Endothelial cell of umbilical vein (primary cell): ENCODE measurements at regions not wholly inside any gene's neighbourhood (a gene's known extent, or its start where the extent isn't known, plus 50 kb on each side); places are given as distances from the start of the nearest gene placed in this dataset.

Source experiments
- BruUV-seq: library from RNA; stranded (reverse); fragments of 400-500 nt; replicated peaks from 2 replicates; lab custom pipeline; 2021; lab: Mats Ljungman, UMichigan
- CTCF ChIA-PET: fragments of 300-600, 350-600 bp; sonication (Branson Sonifier 250); formaldehyde crosslinking; loops from one replicate; lab custom pipeline; 2021; ENCODE audit warnings: antibody characterized with exemption, inconsistent platforms; lab: Charles Lee
- POLR2A ChIA-PET: fragments of 300-600, 350-600 bp; sonication (Branson Sonifier 250); formaldehyde crosslinking; loops from one replicate; lab custom pipeline; 2021; ENCODE audit warnings: antibody characterized with exemption, inconsistent platforms; lab: Charles Lee
- DNase-seq: peaks from one replicate; pipeline ENCODE4 v3.0.0-alpha.2; 2011; ENCODE audit warnings: low read depth, low spot score
- FAIRE-seq: peaks from 2 replicates; lab custom pipeline; 2011; peaks lifted over from hg19 to GRCh38; lab: Jason Lieb, UNC
- H2AFZ ChIP-seq: 2 replicates; pipeline ENCODE4 v1.6.0; 2012; ENCODE audit warnings: low read depth, low read length, control low read depth, inconsistent platforms
- H3K27ac ChIP-seq: 2 replicates; pipeline ENCODE4 v1.5.1; 2011; ENCODE audit warnings: low read depth, mild to moderate bottlenecking, control low read depth, low read length, moderate library complexity; ENCODE audit not compliant: insufficient read depth
- H3K27me3 ChIP-seq, 2 experiments: 2 replicates each; pipeline versions ENCODE4 v1.6.0 to v1.6.1; 2011; ENCODE audit warnings: low read length in 2 of 2, mixed read lengths in 1 of 2; ENCODE audit not compliant: control insufficient read depth in 2 of 2, insufficient read depth in 2 of 2
- H3K36me3 ChIP-seq, 2 experiments: 2 replicates in 1 of 2; 3 replicates in 1 of 2; pipeline ENCODE4 v1.5.1; 2011; ENCODE audit warnings: low read length in 2 of 2, mild to moderate bottlenecking in 1 of 2, moderate library complexity in 1 of 2; ENCODE audit not compliant: control insufficient read depth in 2 of 2, insufficient read depth in 2 of 2; ENCODE audit errors: extremely low read depth in 1 of 2
- H3K4me1 ChIP-seq: 3 replicates; pipeline ENCODE4 v1.5.1; 2011; ENCODE audit warnings: mild to moderate bottlenecking, low read length; ENCODE audit not compliant: control insufficient read depth, insufficient read depth; ENCODE audit errors: extremely low read depth
- H3K4me2 ChIP-seq: 2 replicates; pipeline ENCODE4 v1.6.1; 2011; ENCODE audit warnings: low read length, control low read depth, mixed read lengths; ENCODE audit not compliant: insufficient read depth
- H3K4me3 ChIP-seq, 3 experiments: fragments of 200-600 bp in 1 of 3; sonication (generic), shearing (Covaris generic) in 1 of 3; replicated peaks in 1 of 3; 2 replicates each; pipeline ENCODE4 v1.5.1; 2011 to 2016; ENCODE audit warnings: control low read depth in 3 of 3, low read length in 3 of 3, mild to moderate bottlenecking in 2 of 3, inconsistent platforms in 1 of 3, low read depth in 1 of 3, moderate library complexity in 1 of 3; ENCODE audit not compliant: insufficient read depth in 1 of 3
- H3K79me2 ChIP-seq: 2 replicates; pipeline ENCODE4 v1.6.0; 2012; ENCODE audit warnings: low read length, inconsistent platforms; ENCODE audit not compliant: control insufficient read depth, insufficient read depth
- H3K9ac ChIP-seq: replicated peaks from 2 replicates; pipeline ENCODE3; 2011; ENCODE audit warnings: low read length, control low read depth; ENCODE audit not compliant: insufficient read depth; ENCODE audit errors: extremely low read depth
- H3K9me1 ChIP-seq: replicated peaks from 3 replicates; pipeline ENCODE4 v1.6.0; 2011; ENCODE audit warnings: mild to moderate bottlenecking, low read length; ENCODE audit not compliant: control insufficient read depth, insufficient read depth; ENCODE audit errors: extremely low read depth
- H3K9me3 ChIP-seq: replicated peaks from 2 replicates; pipeline ENCODE4 v1.5.1; 2012; ENCODE audit warnings: low read length, inconsistent platforms; ENCODE audit not compliant: control insufficient read depth, insufficient read depth
- H4K20me1 ChIP-seq: replicated peaks from 2 replicates; pipeline ENCODE3; 2011; ENCODE audit warnings: mild to moderate bottlenecking, low read length; ENCODE audit not compliant: control insufficient read depth, insufficient read depth; ENCODE audit errors: extremely low read depth
- CTCF ChIP-seq, 2 donors: IDR thresholded peaks; 1 replicate in 1 of 2; 2 replicates in 1 of 2; pipeline ENCODE4 v1.5.1; 2011; ENCODE audit warnings: low read length in 2 of 2, mild to moderate bottlenecking in 2 of 2, moderate library complexity in 2 of 2, control low read depth in 1 of 2, inconsistent platforms in 1 of 2, low read depth in 1 of 2; ENCODE audit not compliant: insufficient read depth in 1 of 2; ENCODE audit errors: extremely low read depth in 1 of 2
- EZH2 ChIP-seq: IDR thresholded peaks from 2 replicates; pipeline ENCODE4 v1.6.1; 2012; ENCODE audit warnings: borderline replicate concordance, low read depth, mild to moderate bottlenecking, moderate library complexity, low read length, inconsistent platforms; ENCODE audit not compliant: severe bottlenecking
- FOS ChIP-seq: IDR thresholded peaks from 2 replicates; pipeline ENCODE4 v1.6.1; 2011; ENCODE audit warnings: mild to moderate bottlenecking, low read length, moderate library complexity, borderline replicate concordance; ENCODE audit not compliant: insufficient read depth
- GATA2 ChIP-seq: IDR thresholded peaks from 2 replicates; pipeline ENCODE4 v1.7.0; 2011; ENCODE audit warnings: low read depth, mild to moderate bottlenecking, moderate library complexity, mixed read lengths, low read length; ENCODE audit not compliant: insufficient read length, insufficient read depth
- JUN ChIP-seq: IDR thresholded peaks from 2 replicates; pipeline ENCODE4 v1.6.1; 2011; ENCODE audit warnings: borderline replicate concordance, low read depth; ENCODE audit not compliant: insufficient read length, insufficient read depth
- MAX ChIP-seq: IDR thresholded peaks from 2 replicates; pipeline ENCODE4 v1.6.1; 2011; ENCODE audit not compliant: insufficient read depth, insufficient read length
- MYC ChIP-seq: IDR thresholded peaks from one replicate; pipeline ENCODE4 v1.6.1; 2011; ENCODE audit warnings: mild to moderate bottlenecking, low read depth, low read length
- POLR2A ChIP-seq: IDR thresholded peaks from 2 replicates; pipeline ENCODE4 v1.6.1; 2012; ENCODE audit warnings: low read depth, mild to moderate bottlenecking, control low read depth, low read length
- POLR2AphosphoS5 ChIP-seq: IDR thresholded peaks from 2 replicates; pipeline ENCODE4 v1.6.1; 2012; ENCODE audit warnings: low read depth, mild to moderate bottlenecking, control low read depth, low read length, moderate library complexity; ENCODE audit not compliant: insufficient read depth
- dilution Hi-C: fragments of 300-500 bp; cut with MboI; formaldehyde crosslinking; loops from one replicate; pipeline ENCODE4 v1.15.0; 2019; ENCODE audit warnings: low sequenced_read_pairs; ENCODE audit not compliant: extremely low pct_ligation_motif_present
- intact Hi-C: fragments of 100-400 bp; cut with micrococcal nuclease; formaldehyde crosslinking; loops from one replicate; pipeline ENCODE4 v1.10.0; 2022

DNA sequence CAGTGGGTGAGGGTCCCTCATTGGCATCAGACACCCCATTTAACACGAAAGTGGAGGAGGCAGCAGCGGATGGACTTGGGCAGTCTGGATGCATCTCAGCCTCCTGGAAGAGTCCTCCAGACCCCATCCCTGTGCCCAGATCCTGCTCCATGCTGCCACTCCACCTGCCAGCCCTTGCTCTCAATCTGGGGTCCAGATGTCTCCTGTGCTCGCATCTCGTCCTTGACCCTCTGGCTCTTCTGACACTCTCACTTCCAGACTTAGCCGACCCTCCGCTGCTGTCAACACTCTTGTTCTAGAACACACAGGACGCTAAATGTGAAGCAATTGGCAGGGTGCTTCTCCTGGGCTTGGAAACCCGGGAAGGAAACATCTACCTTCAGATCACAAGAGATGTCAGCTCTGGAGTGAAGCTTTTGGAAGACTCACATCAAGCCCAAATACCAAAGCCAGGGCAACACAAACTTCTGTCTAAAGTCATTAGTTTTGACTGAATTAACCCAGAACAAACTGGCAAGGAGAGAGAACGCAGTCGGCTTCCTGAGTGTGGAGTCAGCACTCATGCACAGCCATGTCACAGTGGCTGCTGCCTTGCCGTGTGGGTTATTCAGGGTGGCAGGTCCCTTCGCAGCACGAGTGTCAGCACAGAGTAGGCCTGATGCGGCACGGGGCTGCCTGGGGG, 379.1 kb downstream of the TCERG1L start:
- DNase-seq (no peak), FAIRE-seq (no peak)
- Histone ChIP-seq H3K4me1 (no peaks in the 10 kb centered on the region), H3K9me1 (no peaks in the 10 kb centered on the region), H3K27ac (no peak overlapping the region), H3K36me3 (no peaks in the 10 kb centered on the region), H4K20me1 (no peaks in the 10 kb centered on the region), H3K4me3 (no peak overlapping the region), H2AFZ (no peak overlapping the region), H3K27me3 (no peaks in the 10 kb centered on the region), H3K9ac (no peak overlapping the region), H3K4me2 (no peak overlapping the region), H3K9me3 (peaks cover 5% of the 10 kb centered on the region), H3K79me2 (no peaks in the 10 kb centered on the region)
- intact Hi-C loops (no loop called here), dilution Hi-C loops (no loop called here)
- TF ChIP-seq POLR2AphosphoS5 (no peak), MYC (no peak), EZH2 (no peak), CTCF (IDR thresholded peaks at IDR 0.05; ENCODE audit: extremely low read depth in 1 of 2, insufficient read depth in 1 of 2, low read depth in 1 of 2, low read length in 2 of 2) (no peak), GATA2 (no peak), MAX (no peak), JUN (no peak), POLR2A (no peak), FOS (no peak)
- ChIA-PET CTCF (no interaction called here), POLR2A (no interaction called here)
- BruUV-seq = no TSS peak
